ENCODE measurements at regions not wholly inside any gene's neighbourhood (a gene's known extent, or its start where the extent isn't known, plus 50 kb on each side); places are given as distances from the start of the nearest gene placed in this dataset.

DNA sequence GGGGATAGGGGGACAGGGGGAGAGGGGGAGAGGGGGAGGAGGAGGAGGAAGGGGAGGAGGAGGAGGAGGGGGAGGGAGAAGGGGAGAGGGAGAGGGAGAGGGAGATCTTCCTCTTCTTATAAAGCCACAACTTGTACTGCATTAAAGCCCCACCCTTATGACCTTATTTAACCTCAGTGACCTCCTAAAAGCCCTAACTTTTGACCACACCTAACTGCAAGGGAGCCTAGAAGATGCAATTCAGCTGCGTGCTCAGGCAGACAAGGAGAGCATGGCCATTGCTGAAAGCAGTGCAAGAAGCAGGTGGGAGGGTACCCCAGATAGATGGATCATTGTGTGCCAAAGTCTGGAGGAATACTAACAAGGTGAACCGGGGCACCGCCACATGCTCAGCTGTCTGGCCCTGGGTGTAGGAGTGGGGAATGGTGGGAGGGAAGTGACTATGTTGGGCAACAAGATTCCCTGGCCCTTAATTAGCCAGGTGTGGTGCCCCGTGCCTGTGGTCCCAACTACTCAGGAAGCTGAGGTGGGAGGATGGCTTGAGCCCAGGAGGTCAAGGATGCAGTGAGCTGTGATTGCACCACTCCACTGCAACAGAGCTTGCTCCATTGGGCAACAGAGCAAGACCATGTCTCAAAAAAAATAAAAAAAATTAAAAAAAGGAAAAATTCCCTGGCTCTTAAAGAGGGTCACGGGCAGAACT is 125.4 kb upstream of the BOD1 start:
- no peak for DNase-seq (ENCODE audit: low spot score)

DNA sequence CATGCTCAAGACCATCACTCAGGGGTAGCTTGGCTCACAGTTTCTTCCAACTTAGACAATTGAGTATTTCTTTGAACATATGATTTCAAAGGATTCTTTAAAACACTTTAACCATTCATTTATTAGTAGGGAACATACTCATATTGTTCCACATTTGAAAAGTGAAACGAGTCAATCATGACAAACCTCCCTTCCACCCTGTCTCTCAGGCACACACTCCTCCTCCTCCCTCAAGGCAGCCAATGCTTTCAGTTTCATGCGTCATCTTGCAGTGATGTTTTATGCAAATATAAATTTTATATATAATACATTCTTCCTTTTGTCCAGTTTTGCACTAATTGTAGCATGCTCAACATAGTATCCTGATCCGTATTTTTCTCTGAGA is 126.0 kb upstream of the BOD1 start:
- no peak for DNase-seq (ENCODE audit: low spot score)

DNA sequence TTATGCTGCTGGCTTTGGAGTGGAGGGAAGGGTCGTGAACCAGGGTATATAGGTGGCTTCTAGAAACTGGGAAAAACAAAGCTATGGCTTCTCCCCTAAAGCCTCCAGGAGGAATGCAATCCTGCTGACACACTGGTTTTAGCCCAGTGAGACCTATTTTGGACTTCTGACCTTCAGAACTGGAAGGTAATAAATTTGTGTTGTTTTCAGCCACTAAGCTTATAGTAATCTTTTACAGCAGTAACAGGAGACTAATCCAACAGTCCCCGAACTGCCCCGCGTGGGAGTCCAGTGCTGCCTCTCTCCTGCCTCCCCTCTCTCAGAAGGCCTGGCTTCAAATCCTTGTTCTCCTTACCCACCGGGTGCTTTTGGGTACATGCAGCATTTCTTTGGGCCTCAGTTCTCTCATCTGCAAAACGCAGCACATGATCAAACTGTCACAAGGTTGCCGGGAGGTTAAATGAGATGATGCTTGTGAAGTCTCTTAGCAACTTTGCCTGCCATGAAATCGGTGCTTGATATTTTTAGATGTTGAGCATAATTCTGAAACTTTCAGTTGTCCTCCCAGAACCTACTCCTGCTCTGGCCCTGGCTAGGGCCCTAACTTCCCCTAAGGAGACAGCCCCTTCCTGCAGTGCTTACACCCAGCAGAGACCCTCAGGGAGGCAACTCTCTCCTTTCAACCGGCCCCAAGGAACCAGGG is 127.3 kb upstream of the BOD1 start:
- DNase-seq (ENCODE audit: low spot score): no peak

DNA sequence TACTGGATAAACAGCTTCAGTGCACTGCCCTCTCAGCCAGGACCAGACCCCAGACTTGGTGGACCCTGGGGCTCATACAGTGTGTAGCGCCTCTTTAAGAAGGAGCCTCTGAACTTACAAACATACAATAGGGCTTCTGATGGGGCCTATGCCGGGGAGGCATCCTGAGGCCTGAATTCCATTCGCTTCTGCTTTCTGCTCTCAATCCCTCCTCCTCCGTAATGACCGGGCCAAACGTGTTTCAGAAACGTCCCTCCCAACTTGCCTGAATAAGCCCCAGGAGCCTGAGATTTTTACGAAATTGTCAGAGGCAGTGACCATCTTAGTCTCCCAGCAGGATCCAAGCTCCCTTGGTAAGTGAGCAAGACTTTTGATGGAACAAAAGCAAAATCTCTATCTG is 128.1 kb upstream of the BOD1 start:
- DNase-seq (ENCODE audit: low spot score): no peak

DNA sequence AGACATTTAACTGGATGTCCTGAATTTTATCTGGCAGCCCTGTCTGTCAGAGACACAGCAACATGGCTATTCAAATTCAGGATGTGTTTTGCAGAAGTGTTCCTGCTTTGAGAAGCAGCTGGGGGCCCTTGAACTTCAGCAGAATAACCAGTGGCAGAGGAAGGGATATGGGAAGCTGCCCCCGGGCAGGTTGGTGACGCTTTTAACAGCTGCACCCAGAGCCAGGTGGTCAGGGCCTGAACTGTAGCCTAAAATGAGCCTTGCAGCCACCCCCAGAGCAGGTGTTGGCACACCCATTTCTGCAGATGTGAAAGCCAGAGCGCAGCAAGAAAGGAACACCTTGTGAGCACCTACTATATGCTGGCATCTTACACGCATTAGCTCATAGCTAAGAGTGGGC is 128.7 kb upstream of the BOD1 start:
- DNase-seq (ENCODE audit: low spot score): no peak

DNA sequence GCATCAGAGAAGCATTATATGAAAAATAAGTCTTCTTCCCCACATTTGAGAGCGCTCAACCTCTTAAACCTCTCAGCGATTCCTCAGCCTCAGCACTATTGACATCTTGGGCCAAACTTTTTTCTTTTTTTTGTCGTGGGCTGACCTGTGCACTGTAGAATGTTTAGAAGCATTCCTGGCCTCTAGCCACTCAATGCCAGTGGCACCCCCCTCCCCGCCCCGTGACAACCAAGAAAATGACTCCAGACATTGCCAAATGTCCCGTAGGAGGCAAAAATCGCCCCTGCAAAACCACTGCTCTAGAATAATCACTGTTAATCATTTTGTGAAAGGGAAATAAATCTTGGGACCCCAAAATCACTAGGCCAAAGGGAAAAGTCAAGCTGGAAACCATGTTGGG is 129.1 kb upstream of the BOD1 start:
- DNase-seq (ENCODE audit: low spot score): no peak

DNA sequence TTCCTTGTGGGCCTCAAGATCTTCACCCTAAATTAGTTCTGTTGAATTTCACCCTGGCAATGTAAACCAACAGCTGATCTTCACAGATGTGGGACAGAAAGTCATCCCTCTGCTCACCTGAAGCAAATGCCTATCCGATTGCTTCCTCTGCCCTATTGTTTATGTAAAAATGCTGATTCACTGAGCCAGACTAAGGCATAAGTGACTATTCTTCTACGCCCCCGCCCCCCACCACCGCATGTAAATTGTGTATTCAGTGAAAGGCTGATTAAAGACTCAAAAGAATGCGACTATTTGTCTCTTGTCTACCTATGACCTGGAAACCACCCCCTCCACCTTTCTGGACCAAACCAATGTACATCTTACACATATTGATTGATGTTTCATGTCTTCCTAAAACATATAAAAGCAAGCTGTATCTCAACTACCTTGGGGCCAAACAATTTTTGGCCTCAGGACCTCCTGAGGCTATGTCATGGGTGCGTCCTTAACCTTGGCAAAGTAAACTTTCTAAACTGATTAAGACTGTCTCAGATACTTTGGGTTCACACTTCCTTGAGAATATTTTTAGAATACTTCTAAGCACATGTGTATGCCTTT is 129.7 kb upstream of the BOD1 start:
- no peak for DNase-seq (ENCODE audit: low spot score)

DNA sequence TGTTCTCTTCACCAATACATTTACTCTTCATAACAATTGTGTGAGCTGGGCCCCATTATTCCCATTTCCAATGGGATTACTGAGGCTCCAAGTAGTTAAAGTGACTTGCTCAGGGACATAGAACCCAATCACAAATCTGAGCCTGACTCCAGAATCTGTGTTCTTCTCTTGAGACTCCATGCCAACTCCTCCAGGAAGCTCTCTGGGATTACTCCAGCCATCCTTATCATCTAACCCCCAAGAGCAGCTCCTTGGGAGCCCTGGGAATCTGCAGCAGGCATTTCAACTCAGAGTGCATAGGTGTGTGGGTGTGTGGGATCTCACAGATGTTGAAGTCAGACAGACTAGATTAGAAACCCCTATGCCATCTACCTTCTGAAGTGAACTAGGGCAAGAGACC is 131.4 kb upstream of the BOD1 start:
- DNase-seq (ENCODE audit: low spot score): no peak

DNA sequence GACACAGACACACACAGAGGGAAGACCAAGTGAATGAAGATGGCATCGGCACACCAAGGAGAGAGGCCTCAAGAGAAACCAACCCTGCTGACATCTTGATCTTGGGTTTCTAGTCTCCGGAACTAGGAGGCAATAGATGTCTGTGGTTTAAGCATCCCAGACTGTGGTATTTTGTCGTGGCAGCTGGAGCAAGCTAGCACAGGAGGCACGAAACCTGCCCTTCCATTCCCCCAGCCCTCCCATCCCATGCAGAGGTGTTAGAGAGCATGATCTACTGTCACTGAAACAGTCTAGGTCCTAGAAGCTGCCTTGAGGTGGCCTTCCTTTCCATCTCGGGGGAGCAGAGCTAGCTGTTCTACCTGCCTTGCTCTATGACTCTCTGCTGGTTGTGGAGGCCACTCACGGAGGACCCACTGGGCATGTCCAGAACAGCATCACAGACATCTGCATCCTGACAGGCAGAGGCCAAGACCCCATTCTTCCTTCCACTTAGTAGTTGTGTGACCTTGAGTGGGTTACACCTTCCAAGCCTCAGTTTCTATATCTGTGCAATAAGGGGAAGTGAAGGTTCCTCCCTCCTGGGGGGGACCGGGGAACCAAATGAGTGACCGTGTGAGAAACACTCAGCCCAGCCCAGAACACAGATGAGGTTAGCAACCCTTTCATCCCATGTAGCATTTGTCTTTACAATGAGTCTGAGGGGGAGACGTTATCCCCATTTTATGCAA is 134.3 kb upstream of the BOD1 start:
- no peak for DNase-seq (ENCODE audit: low spot score)

DNA sequence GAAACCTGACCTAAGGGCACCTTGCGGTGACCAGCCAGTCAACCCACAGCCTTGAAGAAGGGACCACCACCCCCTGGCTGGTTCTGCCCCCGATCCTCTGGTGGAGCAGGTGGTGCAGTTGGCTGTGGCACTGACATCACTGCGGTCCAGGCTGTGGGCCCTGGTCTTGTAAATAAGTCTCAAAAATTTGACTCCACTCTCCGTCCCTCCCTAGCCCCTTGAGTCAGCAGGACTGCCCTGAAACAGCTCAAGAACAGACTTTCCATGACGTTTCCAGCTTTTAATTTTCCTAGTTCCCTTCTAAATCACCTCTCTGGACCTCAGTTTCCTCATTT is 134.8 kb upstream of the BOD1 start:
- no peak for DNase-seq (ENCODE audit: low spot score)

DNA sequence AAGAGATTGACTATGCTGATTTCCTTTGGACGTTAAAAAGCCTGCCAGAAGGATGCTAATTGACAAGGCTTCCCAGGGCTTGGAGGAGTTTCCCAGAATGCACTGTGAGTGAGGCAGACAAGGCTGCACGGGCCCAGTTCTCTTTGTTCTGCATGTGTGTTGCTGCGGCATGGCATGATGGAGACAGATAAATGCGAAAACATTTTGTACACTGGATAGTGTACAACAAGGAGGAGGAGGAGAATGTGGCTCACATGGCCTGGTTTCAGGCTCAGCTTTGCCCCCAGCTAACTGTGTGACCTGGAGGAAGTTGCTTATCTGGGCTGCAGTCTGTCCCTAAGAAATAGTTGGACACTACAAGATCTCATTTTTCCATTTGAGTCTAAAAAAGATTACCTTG is 135.5 kb upstream of the CPEB4 start:
- DNase-seq (ENCODE audit: low spot score): no peak

DNA sequence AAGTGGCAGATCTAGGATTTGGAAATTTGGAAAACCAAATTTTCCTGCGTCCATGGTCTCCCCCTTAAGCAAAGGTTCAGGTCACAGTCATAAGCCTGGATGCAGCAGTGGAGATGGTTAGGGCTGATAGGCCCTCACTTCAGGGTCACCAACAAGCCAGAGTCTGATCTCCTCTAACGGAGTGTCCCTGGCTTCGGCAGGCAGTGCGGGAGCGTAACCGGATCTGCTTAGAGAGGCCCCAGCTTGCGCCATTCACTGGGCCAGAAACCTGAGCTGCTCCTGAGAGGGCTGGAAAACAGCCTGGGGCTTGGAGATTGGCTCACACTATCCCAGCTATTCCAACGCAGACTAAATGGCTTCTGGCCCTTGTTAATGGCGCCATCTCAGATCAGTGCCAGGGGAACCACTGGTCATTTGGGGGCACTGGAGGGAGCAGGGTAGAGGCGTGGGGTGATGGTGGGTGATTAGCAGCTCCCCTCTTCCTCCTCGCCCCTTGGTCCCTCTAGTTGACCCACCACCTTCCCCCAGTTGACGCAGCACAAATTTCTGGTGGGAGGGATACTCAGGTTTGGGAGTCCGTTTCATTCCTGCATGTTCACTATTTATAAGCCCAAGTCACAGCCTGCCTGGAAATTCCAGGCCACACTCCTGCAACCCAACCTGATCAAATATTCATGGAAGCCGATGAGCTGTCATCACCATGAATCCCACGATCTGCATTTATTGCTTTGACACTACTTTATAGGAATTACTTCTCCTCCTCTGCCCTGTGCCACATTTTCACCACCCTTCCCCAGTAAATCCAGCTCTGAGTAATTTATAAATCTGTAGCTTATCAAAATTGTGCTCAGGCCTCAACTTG is 134.6 kb upstream of the CPEB4 start:
- no peak for DNase-seq (ENCODE audit: low spot score)

DNA sequence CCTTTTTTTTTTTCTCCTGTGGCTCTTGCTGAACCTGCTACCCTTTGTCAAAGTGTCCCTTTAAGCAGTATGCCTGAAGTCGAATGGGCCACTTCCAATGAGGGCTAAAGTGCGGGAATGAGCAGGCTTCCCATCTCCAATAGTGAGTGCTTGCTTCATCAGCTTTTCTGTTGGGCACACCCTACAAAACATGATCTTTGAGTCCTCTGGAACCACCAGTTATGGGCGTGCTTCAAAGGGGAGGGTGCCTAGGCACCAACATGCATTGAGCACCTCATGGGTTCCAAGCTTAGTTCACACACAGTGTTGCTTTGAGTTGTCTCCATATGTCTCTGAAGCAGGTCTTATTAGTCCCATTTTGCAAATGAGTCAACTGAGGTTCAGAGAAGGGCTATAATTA is 132.8 kb upstream of the CPEB4 start:
- DNase-seq (ENCODE audit: low spot score): no peak

DNA sequence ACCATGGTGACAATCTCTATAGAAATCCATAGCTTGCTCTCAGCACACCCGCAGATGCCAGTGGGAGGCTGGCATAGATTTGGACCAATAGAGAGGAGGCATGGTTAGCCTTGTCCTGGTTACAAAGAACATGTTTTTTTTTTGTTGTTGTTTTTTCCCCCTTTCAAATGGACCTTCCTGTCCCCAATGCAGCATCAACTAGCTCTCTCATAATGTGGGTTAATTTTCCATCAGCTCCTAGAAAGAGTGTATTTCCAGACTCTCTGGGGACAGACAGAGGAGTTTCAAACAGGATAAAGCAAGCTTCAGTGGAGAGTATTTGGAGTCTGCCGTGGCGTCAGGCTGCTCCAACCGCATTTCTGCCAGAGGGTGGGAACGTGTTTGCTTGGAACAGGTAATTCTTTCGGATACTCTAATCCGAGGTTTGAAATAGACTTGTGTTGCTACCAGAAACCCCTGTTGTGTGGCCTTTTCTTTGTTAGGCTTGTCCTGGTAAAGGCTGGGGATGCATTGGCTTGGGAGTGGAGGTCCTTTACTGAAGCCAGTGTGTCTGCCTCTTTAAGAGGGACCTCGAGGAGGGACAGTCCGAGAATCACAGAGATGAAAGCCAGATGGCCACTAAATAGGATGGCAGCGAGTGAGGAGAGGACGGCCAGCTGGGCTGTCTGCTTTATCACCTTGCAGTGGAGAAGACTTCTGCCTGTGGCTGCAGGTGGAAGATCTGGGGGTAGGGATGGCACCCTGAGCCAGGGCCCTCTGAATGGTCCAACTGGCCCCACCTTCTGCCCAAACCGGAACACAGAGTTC is 130.5 kb upstream of the CPEB4 start:
- DNase-seq (ENCODE audit: low spot score): no peak

DNA sequence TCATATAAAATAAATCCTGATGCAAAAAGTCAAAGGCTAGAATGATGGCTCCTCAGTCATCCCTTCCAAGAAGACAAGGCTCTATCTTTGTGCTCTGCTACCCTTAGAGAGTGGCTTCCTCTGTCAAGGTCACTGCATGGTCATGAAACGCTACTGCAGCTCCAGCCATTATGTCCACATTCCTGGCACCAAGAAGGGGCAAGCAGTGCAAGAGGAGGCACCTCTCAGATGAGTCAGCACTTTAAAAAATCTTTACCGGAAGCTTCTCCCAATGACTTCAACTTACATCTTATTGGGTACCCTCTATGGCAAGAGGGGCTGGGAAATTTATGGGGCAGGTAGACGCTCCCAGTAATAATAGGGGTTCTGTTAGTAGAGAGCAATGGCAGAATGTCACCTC is 129.5 kb upstream of the CPEB4 start:
- DNase-seq (ENCODE audit: low spot score): no peak

DNA sequence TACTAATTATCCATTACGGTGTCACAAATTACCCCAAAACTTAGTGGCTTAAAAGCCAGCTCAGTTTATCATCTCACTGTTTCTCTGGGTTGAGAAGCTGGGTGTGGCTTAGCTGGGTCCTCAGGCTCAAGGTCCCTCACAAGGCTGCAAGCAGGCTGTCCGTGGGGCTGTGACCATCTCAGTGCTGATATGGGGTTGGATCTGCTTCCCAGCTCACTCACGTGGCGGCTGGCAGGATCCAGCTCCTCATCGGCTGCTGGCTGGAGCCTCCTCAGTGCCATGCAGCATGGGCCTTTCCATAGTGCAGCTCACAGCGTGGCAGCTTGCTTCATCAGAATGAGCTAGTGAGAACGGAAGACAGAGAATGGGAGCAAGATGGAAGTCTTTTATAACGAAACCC is 128.5 kb upstream of the CPEB4 start:
- DNase-seq (ENCODE audit: low spot score): no peak

DNA sequence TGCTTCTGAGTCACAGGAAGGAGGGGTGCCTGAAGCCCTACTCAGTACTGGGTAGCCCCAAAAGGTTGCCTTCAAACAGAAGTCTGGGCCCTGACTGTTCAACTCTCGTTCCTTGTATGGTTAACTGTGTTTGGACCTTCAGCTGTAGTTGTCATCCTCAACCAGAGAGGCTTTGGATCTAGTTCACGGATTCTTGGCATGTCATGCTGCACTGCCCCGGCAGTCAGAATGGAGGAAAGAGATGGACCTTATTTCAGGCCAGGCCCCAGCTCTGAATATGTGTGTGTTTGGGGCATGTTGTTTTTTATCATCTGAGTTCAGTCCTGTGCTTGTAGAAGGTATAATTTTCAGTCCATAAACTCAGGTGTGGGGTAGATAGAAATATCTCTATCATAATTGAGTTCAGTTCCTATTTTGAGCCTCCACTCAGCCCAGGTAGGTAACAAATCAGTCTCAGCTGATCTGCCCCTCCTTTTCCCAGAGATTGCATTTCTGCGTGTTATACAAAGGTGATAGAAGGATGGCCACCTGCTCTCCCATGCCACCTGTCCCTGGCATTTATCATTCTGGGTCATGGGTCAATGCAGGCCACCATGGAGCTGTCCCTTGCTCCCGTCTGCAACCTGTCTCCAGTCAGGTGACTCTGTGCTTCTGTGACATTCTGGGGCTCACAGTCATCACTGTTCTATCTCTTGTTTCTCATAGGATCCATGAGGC is 127.5 kb upstream of the CPEB4 start:
- no peak for DNase-seq (ENCODE audit: low spot score)

DNA sequence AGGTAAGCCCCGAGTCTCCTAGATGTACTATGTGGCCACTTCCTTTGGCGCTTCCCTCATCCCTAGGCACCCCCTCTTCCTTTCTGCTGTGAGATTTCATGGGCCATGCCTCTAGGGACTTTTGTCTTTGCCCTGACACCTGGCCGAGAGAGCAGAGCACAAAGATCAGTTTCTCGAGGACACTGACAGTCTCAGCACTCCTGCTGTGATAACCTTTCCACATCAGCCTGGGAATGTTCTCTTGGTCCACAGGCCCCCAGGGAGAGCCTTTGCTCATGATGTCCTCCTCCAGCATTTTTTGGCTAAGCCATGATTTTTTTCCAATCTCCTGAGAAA is 127.0 kb upstream of the CPEB4 start:
- DNase-seq (ENCODE audit: low spot score): no peak

DNA sequence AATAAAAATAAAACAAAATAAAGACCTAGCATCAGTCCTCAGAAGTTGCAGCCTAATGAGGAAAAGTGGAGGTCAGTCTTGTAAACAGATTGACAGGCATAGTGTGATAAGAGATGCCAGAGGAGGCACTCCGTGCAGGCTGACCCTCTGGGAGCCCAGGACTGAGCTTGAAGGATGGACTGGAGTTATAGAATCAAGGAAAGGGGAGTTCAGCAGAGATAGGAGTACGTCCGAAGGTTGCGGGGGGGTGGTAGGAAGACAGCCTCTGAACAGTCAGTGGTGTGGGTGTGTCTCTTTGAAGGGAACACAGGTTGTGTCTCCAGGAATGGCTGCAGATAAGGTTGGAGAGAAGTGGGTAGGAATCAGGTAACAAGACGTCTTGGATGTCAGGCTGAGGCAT is 126.1 kb upstream of the CPEB4 start:
- no peak for DNase-seq (ENCODE audit: low spot score)

DNA sequence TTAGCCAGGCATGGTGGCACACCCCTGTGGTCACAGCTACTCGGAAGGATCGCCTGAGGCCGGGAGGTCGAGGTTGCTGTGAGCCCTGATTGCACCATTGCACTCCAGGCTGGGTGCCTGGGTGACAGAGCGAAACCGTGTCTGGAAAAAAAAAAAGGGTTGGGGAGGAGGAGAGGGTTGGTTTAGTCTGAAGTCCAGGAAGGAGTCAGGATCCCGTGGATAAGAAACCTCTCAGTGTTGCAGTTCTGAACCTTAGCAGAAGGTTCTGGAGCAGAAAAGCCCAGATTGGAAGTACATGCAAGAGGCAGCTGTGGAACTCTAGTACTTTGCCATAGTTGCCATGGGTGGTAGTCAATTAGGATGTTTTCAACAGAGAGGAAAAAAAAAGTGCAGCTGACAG is 125.2 kb upstream of the CPEB4 start:
- DNase-seq (ENCODE audit: low spot score): no peak

DNA sequence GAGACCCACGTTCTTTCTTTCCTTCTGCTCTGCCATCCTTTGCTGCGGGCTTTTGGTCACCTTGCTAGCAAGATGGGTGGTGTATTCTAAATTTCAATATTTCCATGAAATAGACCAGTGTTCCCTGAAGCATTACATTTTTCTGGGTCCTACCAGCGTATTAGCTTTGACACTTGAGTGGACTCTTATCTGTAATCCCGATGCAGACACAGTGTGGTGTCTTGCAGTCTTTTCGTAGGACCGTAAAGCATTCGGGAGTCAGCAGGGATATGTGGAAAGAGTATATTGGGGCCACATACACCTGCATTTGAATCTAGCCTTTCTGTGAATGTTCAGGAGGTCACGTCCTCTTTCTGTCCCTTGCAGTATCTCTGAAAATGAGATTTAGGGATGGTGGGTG is 124.7 kb upstream of the CPEB4 start:
- no peak for DNase-seq (ENCODE audit: low spot score)
